ENCODE measurements at regions not wholly inside any gene's neighbourhood (a gene's known extent, or its start where the extent isn't known, plus 50 kb on each side); places are given as distances from the start of the nearest gene placed in this dataset.

- DNase-seq (ENCODE audit: low spot score): no peak
- in situ Hi-C loops (cut with MboI; ENCODE audit: low pct_unique_long_range_greater_than_20kb, low sequenced_read_pairs, unreplicated experiment): no loop called here
- TF ChIP-seq, protein P1, sequence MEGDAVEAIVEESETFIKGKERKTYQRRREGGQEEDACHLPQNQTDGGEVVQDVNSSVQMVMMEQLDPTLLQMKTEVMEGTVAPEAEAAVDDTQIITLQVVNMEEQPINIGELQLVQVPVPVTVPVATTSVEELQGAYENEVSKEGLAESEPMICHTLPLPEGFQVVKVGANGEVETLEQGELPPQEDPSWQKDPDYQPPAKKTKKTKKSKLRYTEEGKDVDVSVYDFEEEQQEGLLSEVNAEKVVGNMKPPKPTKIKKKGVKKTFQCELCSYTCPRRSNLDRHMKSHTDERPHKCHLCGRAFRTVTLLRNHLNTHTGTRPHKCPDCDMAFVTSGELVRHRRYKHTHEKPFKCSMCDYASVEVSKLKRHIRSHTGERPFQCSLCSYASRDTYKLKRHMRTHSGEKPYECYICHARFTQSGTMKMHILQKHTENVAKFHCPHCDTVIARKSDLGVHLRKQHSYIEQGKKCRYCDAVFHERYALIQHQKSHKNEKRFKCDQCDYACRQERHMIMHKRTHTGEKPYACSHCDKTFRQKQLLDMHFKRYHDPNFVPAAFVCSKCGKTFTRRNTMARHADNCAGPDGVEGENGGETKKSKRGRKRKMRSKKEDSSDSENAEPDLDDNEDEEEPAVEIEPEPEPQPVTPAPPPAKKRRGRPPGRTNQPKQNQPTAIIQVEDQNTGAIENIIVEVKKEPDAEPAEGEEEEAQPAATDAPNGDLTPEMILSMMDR (IDR thresholded peaks at IDR 0.05; ENCODE audit: extremely low read depth, insufficient read depth, missing control alignments): no peak
Measured at GRCh38 chr18:60543646-60544045, 171.1 kb upstream of the MC4R start.

- in situ Hi-C loops (cut with MboI; ENCODE audit: low pct_unique_long_range_greater_than_20kb, low sequenced_read_pairs, unreplicated experiment): no loop called here
- peak; percentile 38 for DNase-seq (ENCODE audit: low spot score)
- TF ChIP-seq, protein P1 (IDR thresholded peaks at IDR 0.05; ENCODE audit: extremely low read depth, insufficient read depth, missing control alignments): peak; percentile 78
Measured at GRCh38 chr18:60549338-60549960, 176.9 kb upstream of the MC4R start.

DNA sequence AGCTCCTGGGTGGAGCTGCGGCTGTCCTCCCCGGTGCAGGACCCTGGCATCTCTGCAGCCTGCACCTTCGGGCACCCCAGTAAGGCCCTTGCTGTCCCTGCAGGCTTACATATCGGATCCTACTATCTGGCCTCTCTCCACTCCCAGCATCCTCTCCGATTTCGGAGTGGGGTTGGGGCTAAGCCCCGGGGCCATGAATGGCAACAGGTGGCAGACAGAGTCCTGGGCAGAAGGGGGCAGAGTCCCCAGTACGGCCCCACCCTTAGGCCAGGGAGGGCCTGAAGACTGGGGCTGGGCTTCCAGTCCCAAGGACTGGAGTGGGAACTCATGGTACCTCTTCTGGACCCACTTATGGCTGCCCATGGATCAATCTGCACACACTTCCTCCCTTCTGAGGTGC is 180.4 kb upstream of the MC4R start:
- no peak for DNase-seq (ENCODE audit: low spot score)
- in situ Hi-C loops (cut with MboI; ENCODE audit: low pct_unique_long_range_greater_than_20kb, low sequenced_read_pairs, unreplicated experiment): no loop called here
- TF ChIP-seq, protein P1 (IDR thresholded peaks at IDR 0.05; ENCODE audit: extremely low read depth, insufficient read depth, missing control alignments): no peak

DNA sequence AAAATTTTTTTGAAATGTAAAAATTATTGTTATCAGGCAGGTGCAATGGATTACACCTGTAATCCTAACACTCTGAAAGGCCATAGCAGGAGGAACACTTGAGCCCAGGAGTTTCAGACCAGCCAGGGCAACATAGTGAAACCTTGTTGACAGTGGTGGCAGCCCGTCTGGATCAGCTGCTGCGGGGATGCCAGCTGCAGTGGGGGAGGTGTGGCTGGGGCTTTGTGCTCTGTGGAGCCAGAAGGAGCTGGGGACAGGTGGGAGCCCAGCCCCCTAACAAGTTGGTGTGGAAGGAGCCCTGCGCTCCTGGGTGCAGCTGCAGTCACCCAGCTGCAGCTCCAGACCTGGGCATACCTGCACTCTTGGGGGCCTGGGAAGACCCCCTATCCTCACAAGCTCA is 182.4 kb upstream of the MC4R start:
- DNase-seq (ENCODE audit: low spot score): no peak
- TF ChIP-seq, protein P1 (IDR thresholded peaks at IDR 0.05; ENCODE audit: extremely low read depth, insufficient read depth, missing control alignments): no peak
- in situ Hi-C loops (cut with MboI; ENCODE audit: low pct_unique_long_range_greater_than_20kb, low sequenced_read_pairs, unreplicated experiment): no loop called here

DNA sequence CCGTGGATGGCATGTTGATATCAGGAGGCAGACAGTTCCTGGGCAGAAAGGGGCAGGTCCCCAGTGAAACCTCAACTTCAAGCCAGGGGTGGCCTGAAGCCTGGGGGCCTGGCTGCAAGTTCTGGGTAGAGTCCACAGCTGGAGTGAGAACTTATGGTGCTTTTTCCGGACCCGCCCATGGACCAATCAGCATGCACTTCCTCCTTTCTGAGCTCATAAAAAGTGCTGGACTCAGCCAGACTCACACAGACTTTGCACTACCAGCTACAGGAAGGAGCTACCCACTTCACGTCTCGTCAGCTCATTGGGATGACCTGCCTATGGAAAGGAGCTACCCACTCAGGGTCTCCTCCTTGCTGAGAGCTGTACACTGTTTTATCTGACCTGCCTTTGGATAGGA is 183.1 kb upstream of the MC4R start:
- DNase-seq (ENCODE audit: low spot score): no peak
- in situ Hi-C loops (cut with MboI; ENCODE audit: low pct_unique_long_range_greater_than_20kb, low sequenced_read_pairs, unreplicated experiment): no loop called here
- TF ChIP-seq, protein P1 (IDR thresholded peaks at IDR 0.05; ENCODE audit: extremely low read depth, insufficient read depth, missing control alignments): no peak

DNA sequence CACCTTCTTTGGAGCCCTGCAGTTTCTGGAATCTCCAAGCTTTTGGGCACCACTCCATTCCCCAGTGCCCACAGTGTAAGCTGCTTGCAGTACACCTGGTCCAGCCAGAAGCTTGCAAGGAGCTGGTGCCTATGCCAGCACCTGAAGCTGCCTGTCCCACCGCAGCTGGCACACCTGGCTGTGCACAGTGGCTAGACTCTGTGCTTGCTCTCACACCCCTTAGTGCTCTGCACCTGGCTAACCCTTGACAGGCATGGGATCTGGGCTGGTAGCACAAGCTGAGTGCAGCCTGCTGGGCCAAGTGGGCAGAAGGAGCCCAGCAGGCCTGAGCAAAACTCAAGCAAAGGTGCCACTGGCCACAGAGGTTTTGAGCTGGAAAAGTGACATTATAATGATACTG is 183.8 kb upstream of the MC4R start:
- in situ Hi-C loops (cut with MboI; ENCODE audit: low pct_unique_long_range_greater_than_20kb, low sequenced_read_pairs, unreplicated experiment): no loop called here
- no peak for DNase-seq (ENCODE audit: low spot score)
- TF ChIP-seq, protein P1 (IDR thresholded peaks at IDR 0.05; ENCODE audit: extremely low read depth, insufficient read depth, missing control alignments): no peak

Data from GM13977 (cell line).